Lower leg skin (tissue), 4 donors: ENCODE measurements at regions not wholly inside any gene's neighbourhood (a gene's known extent, or its start where the extent isn't known, plus 50 kb on each side); places are given as distances from the start of the nearest gene placed in this dataset.

Experiments used
- DNase-seq, 2 donors: peaks; one replicate each; pipeline ENCODE4 v3.0.0-alpha.2; 2019; ENCODE audit warnings: low spot score in 2 of 2
- H3K4me3 ChIP-seq: fragments of 200-600 bp; sonication (generic); 2 replicates; pipeline ENCODE4 v1.5.1; 2017; ENCODE audit warnings: mild to moderate bottlenecking, low read depth; ENCODE audit not compliant: poor library complexity, severe bottlenecking
- POLR2A ChIP-seq, 2 donors: fragments of 450-650 bp; IDR thresholded peaks; one replicate each; pipeline ENCODE4 v1.6.1; 2016 to 2017; ENCODE audit warnings: antibody characterized with exemption in 2 of 2, mild to moderate bottlenecking in 1 of 2, moderate library complexity in 1 of 2
- WGBS, 2 donors: methylation state at CpG; one replicate each; pipeline ENCODE4 v1.1.5; 2018; 5-methylcytosine and 5-hydroxymethylcytosine counted together
- intact Hi-C: fragments of 100-400 bp; cut with DNase I; formaldehyde crosslinking; loops from one replicate; pipeline ENCODE4 v1.15.0; 2023; ENCODE audit warnings: low total_unique reads
- TF ChIP-seq, protein P1 (sequence below), 3 donors: fragments of 450-650 bp; IDR thresholded peaks; one replicate each; pipeline ENCODE4 v1.5.1; 2016; ENCODE audit warnings: antibody characterized with exemption in 3 of 3, mild to moderate bottlenecking in 3 of 3, moderate library complexity in 2 of 3

DNA sequence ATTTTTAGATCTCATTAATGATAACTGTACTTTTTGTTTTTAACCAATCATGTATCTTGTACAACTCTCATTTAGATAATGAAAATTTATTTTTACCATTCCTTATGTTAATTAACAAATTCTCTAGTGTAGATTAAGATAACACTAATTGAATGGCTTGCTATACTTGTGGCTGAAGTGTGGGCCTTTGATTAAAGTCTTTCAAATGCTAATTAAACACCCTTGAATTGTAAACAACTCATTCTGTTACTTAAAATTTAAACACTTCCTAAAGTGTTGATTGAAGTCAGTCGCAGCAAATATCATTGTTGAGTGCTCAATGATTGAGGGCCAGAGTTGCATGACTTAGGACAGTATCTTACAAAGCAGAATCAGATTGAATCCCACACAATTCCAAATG lies 109.8 kb upstream of the GULP1 start:
- no peak overlapping the region for H3K4me3 ChIP-seq
- intact Hi-C loops = no loop called here
- DNase-seq = no peak
- 61 to 76% methylated on average over 1 of the region's 1 CpG for WGBS, 2 donors
- TF ChIP-seq, protein P1, sequence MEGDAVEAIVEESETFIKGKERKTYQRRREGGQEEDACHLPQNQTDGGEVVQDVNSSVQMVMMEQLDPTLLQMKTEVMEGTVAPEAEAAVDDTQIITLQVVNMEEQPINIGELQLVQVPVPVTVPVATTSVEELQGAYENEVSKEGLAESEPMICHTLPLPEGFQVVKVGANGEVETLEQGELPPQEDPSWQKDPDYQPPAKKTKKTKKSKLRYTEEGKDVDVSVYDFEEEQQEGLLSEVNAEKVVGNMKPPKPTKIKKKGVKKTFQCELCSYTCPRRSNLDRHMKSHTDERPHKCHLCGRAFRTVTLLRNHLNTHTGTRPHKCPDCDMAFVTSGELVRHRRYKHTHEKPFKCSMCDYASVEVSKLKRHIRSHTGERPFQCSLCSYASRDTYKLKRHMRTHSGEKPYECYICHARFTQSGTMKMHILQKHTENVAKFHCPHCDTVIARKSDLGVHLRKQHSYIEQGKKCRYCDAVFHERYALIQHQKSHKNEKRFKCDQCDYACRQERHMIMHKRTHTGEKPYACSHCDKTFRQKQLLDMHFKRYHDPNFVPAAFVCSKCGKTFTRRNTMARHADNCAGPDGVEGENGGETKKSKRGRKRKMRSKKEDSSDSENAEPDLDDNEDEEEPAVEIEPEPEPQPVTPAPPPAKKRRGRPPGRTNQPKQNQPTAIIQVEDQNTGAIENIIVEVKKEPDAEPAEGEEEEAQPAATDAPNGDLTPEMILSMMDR (IDR thresholded peaks at IDR 0.05) = no peak
- no peak for TF ChIP-seq POLR2A (IDR thresholded peaks at IDR 0.05)

DNA sequence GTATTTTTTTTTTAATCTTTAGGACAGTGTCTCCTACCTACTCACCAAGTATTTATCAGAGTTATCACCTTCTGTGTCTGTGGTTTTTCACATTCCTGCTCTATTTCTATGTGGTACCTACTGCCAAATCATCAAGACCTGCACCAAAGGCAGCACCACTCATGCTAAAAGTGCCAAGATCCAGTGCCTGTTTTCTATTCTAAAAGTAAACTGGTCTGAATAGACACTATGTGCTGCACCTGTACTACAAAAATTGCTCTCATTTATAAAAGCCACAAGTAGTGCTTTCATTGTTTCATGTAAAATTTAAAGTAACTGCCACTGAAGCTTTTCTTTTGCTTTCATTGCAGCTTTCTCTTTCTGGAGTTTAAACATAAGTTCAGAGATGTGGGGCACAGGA lies 103.9 kb upstream of the GULP1 start:
- DNase-seq = no peak
- H3K4me3 ChIP-seq = no peak overlapping the region
- TF ChIP-seq POLR2A (IDR thresholded peaks at IDR 0.05) = no peak
- TF ChIP-seq, protein P1 (IDR thresholded peaks at IDR 0.05) = no peak
- intact Hi-C loops = no loop called here

DNA sequence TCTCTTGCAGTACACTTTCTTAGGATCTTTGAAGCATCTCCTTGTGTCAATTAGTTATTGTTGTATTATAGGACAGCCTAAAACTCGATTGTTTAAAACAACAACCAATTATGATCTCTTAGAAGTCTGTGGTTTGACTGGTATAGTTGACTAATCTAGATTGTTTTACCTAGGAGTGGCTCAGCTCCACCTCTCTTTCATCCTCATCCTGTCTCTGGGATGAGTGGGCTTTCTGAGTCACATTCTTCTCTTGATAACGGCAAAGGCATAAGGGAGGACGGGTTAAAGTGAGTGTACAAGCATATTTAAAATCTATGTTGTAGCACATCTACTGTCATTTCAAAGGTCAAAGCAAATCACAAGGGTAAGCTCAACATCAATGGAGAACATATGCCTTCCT lies 102.3 kb upstream of the GULP1 start:
- intact Hi-C loops = no loop called here
- DNase-seq = no peak
- H3K4me3 ChIP-seq = no peak overlapping the region
- WGBS, 2 donors = 71 to 75% methylated on average over 3 of the region's 3 CpGs
- TF ChIP-seq, protein P1 (IDR thresholded peaks at IDR 0.05) = no peak
- no peak for TF ChIP-seq POLR2A (IDR thresholded peaks at IDR 0.05)

DNA sequence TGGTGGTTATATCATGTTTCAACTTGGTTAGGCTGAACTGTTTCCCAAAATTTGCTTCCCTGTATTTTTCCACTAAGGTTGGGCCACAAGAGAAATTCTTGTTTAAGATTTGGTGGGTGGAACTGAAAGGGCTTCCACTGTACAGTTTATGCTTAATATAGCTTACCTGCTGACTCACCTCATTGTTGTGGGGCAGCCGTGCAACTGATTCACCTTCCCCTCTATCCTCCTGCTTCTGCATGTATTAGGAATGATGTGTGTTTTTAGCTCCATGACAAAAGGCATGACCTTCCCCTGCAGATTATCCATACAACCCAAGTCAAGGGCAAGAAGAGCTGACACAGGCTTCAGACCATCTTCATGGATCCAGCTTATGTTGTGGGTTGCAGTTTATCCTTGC lies 98.4 kb upstream of the GULP1 start:
- intact Hi-C loops = no loop called here
- no peak overlapping the region for H3K4me3 ChIP-seq
- no peak for DNase-seq
- TF ChIP-seq POLR2A (IDR thresholded peaks at IDR 0.05) = no peak
- TF ChIP-seq, protein P1 (IDR thresholded peaks at IDR 0.05) = no peak
- WGBS, 2 donors = 52 to 67% methylated on average over 1 of the region's 1 CpG

DNA sequence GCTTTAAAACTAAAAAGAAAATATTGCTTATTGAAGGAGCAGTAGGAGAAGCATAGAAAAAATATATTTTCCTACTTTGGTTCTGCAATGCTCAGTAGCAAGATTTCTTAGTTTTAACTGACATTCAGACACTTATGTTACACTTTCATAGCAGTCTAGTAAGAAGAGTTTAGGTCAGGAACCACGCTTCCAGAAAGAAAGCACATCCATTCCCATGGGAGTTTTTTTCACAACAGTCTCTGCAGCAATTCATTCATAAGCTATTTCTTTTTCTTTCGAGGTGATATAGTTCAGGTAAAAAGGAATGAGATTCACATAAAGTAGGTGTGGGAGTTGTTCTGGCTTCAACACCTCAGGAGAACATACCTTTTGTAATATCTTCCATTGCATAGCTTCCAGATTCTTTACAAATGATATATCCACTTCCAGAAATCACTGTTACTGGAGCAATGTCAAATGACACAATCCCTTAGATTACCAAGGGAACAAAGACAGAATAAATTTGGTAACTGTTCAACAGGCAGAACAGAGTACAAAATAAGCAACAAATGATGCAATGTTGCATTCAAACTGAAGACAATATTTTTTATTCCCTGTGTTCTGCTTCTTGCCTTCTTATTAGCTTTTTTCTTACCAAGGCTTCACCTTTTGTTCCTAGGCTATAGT lies 95.2 kb upstream of the GULP1 start:
- 46 to 51% methylated on average over 2 of the region's 2 CpGs for WGBS, 2 donors
- no peak for DNase-seq
- TF ChIP-seq, protein P1 (IDR thresholded peaks at IDR 0.05) = no peak
- no peak for TF ChIP-seq POLR2A (IDR thresholded peaks at IDR 0.05)
- intact Hi-C loops = no loop called here
- no peak overlapping the region for H3K4me3 ChIP-seq

DNA sequence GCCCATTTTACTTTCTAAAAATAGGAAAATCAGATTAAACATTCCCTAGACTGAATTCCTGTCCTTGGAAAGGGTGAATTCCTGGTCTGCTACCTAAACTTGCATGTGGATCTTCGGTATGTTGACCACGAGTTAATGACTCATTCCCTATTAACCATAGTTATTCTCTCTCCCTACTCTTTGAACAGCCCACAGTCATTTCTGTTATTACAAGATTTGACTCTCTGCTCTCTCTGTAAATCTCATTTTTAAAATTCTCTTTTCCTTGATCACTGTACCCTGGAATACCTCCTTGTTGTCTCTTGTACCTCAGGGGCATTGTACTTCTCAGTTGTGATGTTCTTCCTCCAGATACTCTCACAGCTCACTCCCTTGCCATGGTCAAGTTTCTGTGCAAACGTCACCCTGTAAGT lies 92.0 kb upstream of the GULP1 start:
- no peak for TF ChIP-seq POLR2A (IDR thresholded peaks at IDR 0.05)
- TF ChIP-seq, protein P1 (IDR thresholded peaks at IDR 0.05) = no peak
- no peak overlapping the region for H3K4me3 ChIP-seq
- intact Hi-C loops = no loop called here
- DNase-seq = no peak
- 74 to 78% methylated on average over 3 of the region's 3 CpGs for WGBS, 2 donors
